Stomach (tissue), 8 donors: ENCODE measurements at regions not wholly inside any gene's neighbourhood (a gene's known extent, or its start where the extent isn't known, plus 50 kb on each side); places are given as distances from the start of the nearest gene placed in this dataset.
A peak's percentile ranks its signal among the peaks of the same experiment; 100 is the strongest.

Experiments used
- DNase-seq, 2 donors: peaks; one replicate each; pipeline versions ENCODE4 v3.0.0 to v3.0.0-alpha.2; 2013 to 2019
- H3K27ac ChIP-seq, 5 donors: fragments of 200-600 bp in 4 of 5; sonication (generic) in 4 of 5; one replicate each; pipeline ENCODE4 v1.5.1; 2013 to 2019; ENCODE audit warnings: mild to moderate bottlenecking in 1 of 5, moderate library complexity in 1 of 5
- H3K27me3 ChIP-seq, 3 donors: fragments of 200-600 bp; sonication (generic); one replicate each; pipeline ENCODE4 v1.5.1; 2017 to 2019; ENCODE audit warnings: mixed run types in 1 of 3
- H3K36me3 ChIP-seq, 4 donors: fragments of 200-600 bp; sonication (generic); 1 replicate in 3 of 4; 2 replicates in 1 of 4; pipeline ENCODE4 v1.5.1; 2016 to 2019
- H3K4me1 ChIP-seq, 4 donors: fragments of 200-600 bp; sonication (generic); one replicate each; pipeline ENCODE4 v1.5.1; 2016 to 2019
- H3K4me3 ChIP-seq, 4 donors: fragments of 200-600 bp; sonication (generic) in 3 of 4; one replicate each; pipeline ENCODE4 v1.5.1; 2016 to 2019; ENCODE audit warnings: mild to moderate bottlenecking in 1 of 4
- H3K9me3 ChIP-seq, 4 donors: fragments of 200-600 bp; sonication (generic); one replicate each; pipeline ENCODE4 v1.5.1; 2016 to 2019
- CTCF ChIP-seq, 7 experiments: fragments of 450-650 bp in 4 of 7; fragments of 200-600 bp in 3 of 7; sonication (generic) in 3 of 7; IDR thresholded peaks; one replicate each; pipeline ENCODE4 v1.5.1; 2016 to 2019; ENCODE audit warnings: antibody characterized with exemption in 7 of 7, control low read depth in 2 of 7, mild to moderate bottlenecking in 1 of 7
- EP300 ChIP-seq: sonication (generic); formaldehyde crosslinking; IDR thresholded peaks from one replicate; pipeline ENCODE4 v1.6.1; 2017; ENCODE audit warnings: antibody characterized with exemption
- POLR2A ChIP-seq, 4 donors: fragments of 450-650 bp; IDR thresholded peaks; one replicate each; pipeline ENCODE4 v1.6.1; 2016; ENCODE audit warnings: antibody characterized with exemption in 4 of 4, control low read depth in 2 of 4, mild to moderate bottlenecking in 1 of 4, moderate library complexity in 1 of 4
- POLR2AphosphoS5 ChIP-seq, 3 donors: sonication (generic); formaldehyde crosslinking; IDR thresholded peaks; one replicate each; pipeline ENCODE4 v1.6.1; 2016; ENCODE audit warnings: antibody characterized with exemption in 3 of 3
- WGBS, 5 donors: extraction: QIAGEN DNeasy Blood & Tissue Kit in 3 of 5; methylation state at CpG; one replicate each; pipeline versions ENCODE4 v1.1.5 to v1.1.7; 2013 to 2018; 5-methylcytosine and 5-hydroxymethylcytosine counted together
- intact Hi-C: fragments of 100-400 bp; cut with DNase I; formaldehyde crosslinking; loops from one replicate; pipeline ENCODE4 v1.15.1; 2023; ENCODE audit warnings: low total_unique reads
- donor health status: healthy with polysubstance abuse.
- donor health status: Bipolar disorder and iron deficiency.
- donor health status: healthy.

GRCh38 chr10:2986391-2986801, 81.0 kb upstream of the PFKP start:
- Histone ChIP-seq H3K4me3 (peak overlapping the region in 1 of 4 donors; percentile 7), H3K9me3 (peaks cover 0 to 13% (median 11%) of the 10 kb centered on the region in 4 donors), H3K27ac (peak overlapping the region; percentile 36 to 78 (median 53)), H3K4me1 (peaks cover 4 to 18% (median 10%) of the 10 kb centered on the region in 4 donors), H3K36me3 (no peaks in the 10 kb centered on the region), H3K27me3 (peaks cover 0 to 31% (median 0%) of the 10 kb centered on the region in 3 donors)
- 8 to 27% (median 16%) methylated on average over 11 of the region's 11 CpGs for whole genome bisulfite sequencing, 5 donors
- DNase-seq: peak; percentile 34 to 56
- intact Hi-C loops: no loop called here
- TF ChIP-seq POLR2A (IDR thresholded peaks at IDR 0.05) (no peak), EP300 (no peak), CTCF (IDR thresholded peaks at IDR 0.05) (no peak), POLR2AphosphoS5 (IDR thresholded peaks at IDR 0.05) (no peak)

- no peaks in the 10 kb centered on the region for H3K36me3 ChIP-seq
- DNase-seq: peak; percentile 56 to 89
- H3K9me3 ChIP-seq: peaks cover 0 to 13% (median 11%) of the 10 kb centered on the region in 4 donors
- TF ChIP-seq POLR2AphosphoS5 (IDR thresholded peaks at IDR 0.05): peak in 2 of 3 donors; percentile 30 to 64
- no peak for TF ChIP-seq CTCF (IDR thresholded peaks at IDR 0.05)
- 14 to 31% (median 21%) methylated on average over 11 of the region's 11 CpGs for WGBS, 5 donors
- H3K27me3 ChIP-seq: peaks cover 0 to 31% (median 0%) of the 10 kb centered on the region in 3 donors
- no peak overlapping the region for H3K4me3 ChIP-seq
- intact Hi-C loops: no loop called here
- H3K4me1 ChIP-seq: peaks cover 4 to 18% (median 10%) of the 10 kb centered on the region in 4 donors
- H3K27ac ChIP-seq: peak overlapping the region; percentile 36 to 78 (median 53)
These were observed 81.6 kb upstream of the PFKP start for GRCh38 chr10:2985729-2986232.

GRCh38 chr10:2984682-2985081, 82.7 kb upstream of the PFKP start:
- intact Hi-C loops: no loop called here
- H3K27me3 ChIP-seq: peaks cover 0 to 29% (median 0%) of the 10 kb centered on the region in 3 donors
- no peak for TF ChIP-seq POLR2AphosphoS5 (IDR thresholded peaks at IDR 0.05)
- H3K36me3 ChIP-seq: no peaks in the 10 kb centered on the region
- H3K9me3 ChIP-seq: peaks cover 0 to 11% (median 10%) of the 10 kb centered on the region in 4 donors
- H3K27ac ChIP-seq: no peak overlapping the region
- no peak overlapping the region for H3K4me3 ChIP-seq
- peaks cover 4 to 18% (median 10%) of the 10 kb centered on the region in 4 donors for H3K4me1 ChIP-seq
- no peak for DNase-seq
- WGBS, 5 donors: 78 to 92% (median 85%) methylated on average over 7 to 10 of the region's 10 CpGs

- DNase-seq: no peak
- Histone ChIP-seq H3K36me3 (no peaks in the 10 kb centered on the region), H3K4me1 (peaks cover 4 to 16% (median 10%) of the 10 kb centered on the region in 4 donors), H3K4me3 (no peak overlapping the region), H3K27ac (no peak overlapping the region), H3K9me3 (no peaks in the 10 kb centered on the region), H3K27me3 (peaks cover 0 to 9% (median 0%) of the 10 kb centered on the region in 3 donors)
- 65 to 80% (median 70%) methylated on average over 7 of the region's 7 CpGs for WGBS, 5 donors
- intact Hi-C loops: no loop called here
- TF ChIP-seq POLR2AphosphoS5 (IDR thresholded peaks at IDR 0.05): no peak
- no peak for TF ChIP-seq EP300
- TF ChIP-seq CTCF (IDR thresholded peaks at IDR 0.05): no peak
- no peak for TF ChIP-seq POLR2A (IDR thresholded peaks at IDR 0.05)
These were observed 85.2 kb upstream of the PFKP start for GRCh38 chr10:2982146-2982545.

- TF ChIP-seq POLR2AphosphoS5 (IDR thresholded peaks at IDR 0.05): no peak
- TF ChIP-seq CTCF (IDR thresholded peaks at IDR 0.05): no peak
- TF ChIP-seq POLR2A (IDR thresholded peaks at IDR 0.05): no peak
- no peak for TF ChIP-seq EP300
- no peak for DNase-seq
- peaks cover 4 to 10% (median 7%) of the 10 kb centered on the region in 4 donors for H3K4me1 ChIP-seq
- no peaks in the 10 kb centered on the region for H3K9me3 ChIP-seq
- no peak overlapping the region for H3K27ac ChIP-seq
- H3K27me3 ChIP-seq: peaks cover 0 to 9% (median 0%) of the 10 kb centered on the region in 3 donors
- intact Hi-C loops: no loop called here
- H3K4me3 ChIP-seq: no peak overlapping the region
- H3K36me3 ChIP-seq: no peaks in the 10 kb centered on the region
- 83 to 87% (median 86%) methylated on average over 19 of the region's 19 CpGs for WGBS, 5 donors
These were observed 86.0 kb upstream of the PFKP start for GRCh38 chr10:2981361-2981801.
